ENCODE measurements at regions not wholly inside any gene's neighbourhood (a gene's known extent, or its start where the extent isn't known, plus 50 kb on each side); places are given as distances from the start of the nearest gene placed in this dataset.

DNA sequence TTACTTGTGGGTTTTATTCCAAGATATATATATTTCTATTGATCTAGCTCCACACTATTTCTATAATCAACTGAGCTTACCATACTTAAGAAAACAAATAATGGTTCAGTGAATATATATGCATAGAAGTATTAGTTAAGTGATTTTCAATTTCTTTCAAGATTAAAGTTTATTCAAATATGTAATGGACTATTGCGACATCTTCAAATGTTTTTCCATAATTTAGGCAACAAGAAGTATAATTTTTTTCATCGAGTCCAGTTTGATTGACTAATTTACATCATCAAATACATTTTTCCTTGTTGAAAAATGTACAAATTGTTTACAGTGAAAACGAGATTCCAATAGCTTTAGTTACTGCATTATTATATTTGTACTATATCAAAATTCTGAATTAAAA is 528.6 kb downstream of the PTPRC start:
- TF ChIP-seq, protein P1, sequence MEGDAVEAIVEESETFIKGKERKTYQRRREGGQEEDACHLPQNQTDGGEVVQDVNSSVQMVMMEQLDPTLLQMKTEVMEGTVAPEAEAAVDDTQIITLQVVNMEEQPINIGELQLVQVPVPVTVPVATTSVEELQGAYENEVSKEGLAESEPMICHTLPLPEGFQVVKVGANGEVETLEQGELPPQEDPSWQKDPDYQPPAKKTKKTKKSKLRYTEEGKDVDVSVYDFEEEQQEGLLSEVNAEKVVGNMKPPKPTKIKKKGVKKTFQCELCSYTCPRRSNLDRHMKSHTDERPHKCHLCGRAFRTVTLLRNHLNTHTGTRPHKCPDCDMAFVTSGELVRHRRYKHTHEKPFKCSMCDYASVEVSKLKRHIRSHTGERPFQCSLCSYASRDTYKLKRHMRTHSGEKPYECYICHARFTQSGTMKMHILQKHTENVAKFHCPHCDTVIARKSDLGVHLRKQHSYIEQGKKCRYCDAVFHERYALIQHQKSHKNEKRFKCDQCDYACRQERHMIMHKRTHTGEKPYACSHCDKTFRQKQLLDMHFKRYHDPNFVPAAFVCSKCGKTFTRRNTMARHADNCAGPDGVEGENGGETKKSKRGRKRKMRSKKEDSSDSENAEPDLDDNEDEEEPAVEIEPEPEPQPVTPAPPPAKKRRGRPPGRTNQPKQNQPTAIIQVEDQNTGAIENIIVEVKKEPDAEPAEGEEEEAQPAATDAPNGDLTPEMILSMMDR (IDR thresholded peaks at IDR 0.05), result no peak
- no peak for TF ChIP-seq POLR2A (IDR thresholded peaks at IDR 0.05)

Measured in thyroid gland (tissue), 4 donors.